K562 (cell line): ENCODE measurements at regions not wholly inside any gene's neighbourhood (a gene's known extent, or its start where the extent isn't known, plus 50 kb on each side); places are given as distances from the start of the nearest gene placed in this dataset.

Source experiments
- ATF6 ChIP-seq: sonication (generic); formaldehyde crosslinking; IDR thresholded peaks from 2 replicates; pipeline ENCODE4 v1.4.0; 2020; ENCODE audit warnings: mild to moderate bottlenecking, missing genetic modification reagents
- CBX1 ChIP-seq: sonication (generic); IDR thresholded peaks from 2 replicates; pipeline ENCODE4 v1.6.1; 2016; ENCODE audit warnings: antibody characterized with exemption, low read depth, mild to moderate bottlenecking
- DMBX1 ChIP-seq: fragments of 250-450 bp; sonication (Bioruptor Pico); IDR thresholded peaks from 2 replicates; pipeline ENCODE4 v1.8.0; 2022; ENCODE audit warnings: inconsistent platforms, mild to moderate bottlenecking, moderate library complexity, borderline replicate concordance
- EZH2 ChIP-seq: IDR thresholded peaks from 2 replicates; pipeline ENCODE4 v1.6.1; 2012; ENCODE audit warnings: low read depth, mild to moderate bottlenecking, inconsistent platforms, low read length, borderline replicate concordance
- HES1 ChIP-seq: fragments of 450-650 bp; IDR thresholded peaks from 2 replicates; pipeline ENCODE4 v1.6.1; 2016; ENCODE audit warnings: low read depth, mild to moderate bottlenecking, moderate library complexity
- JUND ChIP-seq, 2 experiments: IDR thresholded peaks; 2 replicates in 1 of 2; 3 replicates in 1 of 2; pipeline ENCODE4 v1.6.1; 2011; ENCODE audit warnings: borderline replicate concordance in 2 of 2, low read depth in 2 of 2, low read length in 2 of 2, improper control_type of control experiment in 1 of 2, missing biosample characterization in 1 of 2, missing genetic modification characterization in 1 of 2, missing genetic modification reagents in 1 of 2
- MYC ChIP-seq, 2 experiments: fragments of 250-450 bp in 1 of 2; sonication (Bioruptor Pico) in 1 of 2; IDR thresholded peaks; 2 replicates each; pipeline versions ENCODE4 v1.5.1 to v1.6.1; 2012 to 2021; ENCODE audit warnings: low read depth in 2 of 2, borderline replicate concordance in 1 of 2, improper control_type of control experiment in 1 of 2, low read length in 1 of 2, mild to moderate bottlenecking in 1 of 2, moderate library complexity in 1 of 2
- NRF1 ChIP-seq, 2 experiments: fragments of 450-650 bp; IDR thresholded peaks in 1 of 2; conservative IDR thresholded peaks in 1 of 2; 2 replicates each; pipeline ENCODE4 v1.6.1; 2014; ENCODE audit warnings: mild to moderate bottlenecking in 2 of 2
- OTX1 ChIP-seq: fragments of 450-650 bp; formaldehyde crosslinking; IDR thresholded peaks from 2 replicates; pipeline ENCODE4 v1.4.0; 2022; ENCODE audit warnings: mild to moderate bottlenecking
- SMAD4 ChIP-seq: fragments of 250-450 bp; sonication (Bioruptor Pico); conservative IDR thresholded peaks from 2 replicates; pipeline ENCODE4 v1.8.0; 2021; ENCODE audit warnings: inconsistent platforms, mild to moderate bottlenecking, moderate library complexity
- TAF7 ChIP-seq: fragments of 450-650 bp; IDR thresholded peaks from 2 replicates; pipeline ENCODE4 v1.6.1; 2016; ENCODE audit warnings: missing genetic modification characterization, missing compliant biosample characterization
- U2AF2 ChIP-seq: fragments of 200-400 bp; formaldehyde crosslinking; optimal IDR thresholded peaks from 2 replicates; pipeline ENCODE3; 2017; ENCODE audit warnings: low read depth, mild to moderate bottlenecking, low read length
- ZNF318 ChIP-seq, 2 experiments: fragments of 450-650 bp; IDR thresholded peaks; 2 replicates each; pipeline ENCODE4 v1.6.1; 2016; ENCODE audit warnings: mild to moderate bottlenecking in 2 of 2, borderline replicate concordance in 1 of 2, low read depth in 1 of 2, moderate library complexity in 1 of 2
- ZNF707 ChIP-seq: fragments of 250-450 bp; sonication (Bioruptor Pico); conservative IDR thresholded peaks from 2 replicates; pipeline ENCODE4 v1.8.0; 2022; ENCODE audit warnings: inconsistent platforms, mild to moderate bottlenecking, moderate library complexity

- TF ChIP-seq U2AF2 (no peak), ATF6 (CRISPR knock-in tag) (no peak), ZNF707 (no peak), CBX1 (no peak), NRF1 (conservative IDR thresholded peaks at IDR 0.05 in 1 of 2, IDR thresholded peaks at IDR 0.05 in 1 of 2) (no peak), OTX1 (no peak), EZH2 (no peak), DMBX1 (CRISPR knock-in tag) (no peak), TAF7 (tag) (no peak), SMAD4 (CRISPR knock-in tag) (no peak), HES1 (no peak), JUND (IDR thresholded peaks at IDR 0.05; ENCODE audit: borderline replicate concordance, low read depth, low read length) (no peak), JUND (tag; IDR thresholded peaks at IDR 0.05; ENCODE audit: borderline replicate concordance, low read depth, low read length) (no peak), MYC (IDR thresholded peaks at IDR 0.05; ENCODE audit: low read depth, low read length) (no peak), MYC (CRISPR knock-in tag; IDR thresholded peaks at IDR 0.05; ENCODE audit: borderline replicate concordance, low read depth) (no peak), ZNF318 (IDR thresholded peaks at IDR 0.05; ENCODE audit: borderline replicate concordance in 1 of 2, low read depth in 1 of 2) (no peak)
These were observed 167.0 kb downstream of the SMIM20 start for GRCh38 chr4:26080870-26081628.
